Left renal cortex interstitium (tissue), 4 donors: ENCODE measurements at regions not wholly inside any gene's neighbourhood (a gene's known extent, or its start where the extent isn't known, plus 50 kb on each side); places are given as distances from the start of the nearest gene placed in this dataset.

Experiments used
- DNase-seq, 4 donors: peaks; one replicate each; pipeline ENCODE4 v3.0.0-alpha.2; 2013; ENCODE audit warnings: low read depth in 4 of 4, low spot score in 2 of 4, missing footprints in 1 of 4

GRCh38 chr3:72142028-72142427 is 357.1 kb upstream of the PROK2 start:
- no peak for DNase-seq

- no peak for DNase-seq
These were observed 356.3 kb upstream of the PROK2 start for GRCh38 chr3:72141264-72141663.

GRCh38 chr3:72139316-72139715 is 354.4 kb upstream of the PROK2 start:
- DNase-seq, result no peak

- no peak for DNase-seq
These were observed 353.2 kb upstream of the PROK2 start for GRCh38 chr3:72137865-72138861.

- no peak for DNase-seq
These were observed 350.7 kb upstream of the PROK2 start for GRCh38 chr3:72135636-72136035.

GRCh38 chr3:72134989-72135451 is 350.1 kb upstream of the PROK2 start:
- no peak for DNase-seq

GRCh38 chr3:72133329-72134011 is 348.5 kb upstream of the PROK2 start:
- no peak for DNase-seq

- no peak for DNase-seq
These were observed 347.0 kb upstream of the PROK2 start for GRCh38 chr3:72131899-72132298.

- DNase-seq, result no peak
These were observed 345.6 kb upstream of the PROK2 start for GRCh38 chr3:72130565-72130964.

GRCh38 chr3:72129501-72130094 is 344.6 kb upstream of the PROK2 start:
- no peak for DNase-seq

GRCh38 chr3:72128921-72129320 is 344.0 kb upstream of the PROK2 start:
- DNase-seq, result no peak

GRCh38 chr3:72127844-72128243 is 342.9 kb upstream of the PROK2 start:
- no peak for DNase-seq

- no peak for DNase-seq
These were observed 342.3 kb upstream of the PROK2 start for GRCh38 chr3:72127224-72127612.

- DNase-seq, result no peak
These were observed 341.7 kb upstream of the PROK2 start for GRCh38 chr3:72126441-72127223.

- DNase-seq, result no peak
These were observed 339.0 kb upstream of the PROK2 start for GRCh38 chr3:72123908-72124441.

- no peak for DNase-seq
These were observed 336.1 kb upstream of the PROK2 start for GRCh38 chr3:72120806-72121778.

GRCh38 chr3:72120039-72120438 is 335.1 kb upstream of the PROK2 start:
- no peak for DNase-seq

GRCh38 chr3:72118628-72119027 is 333.7 kb upstream of the PROK2 start:
- no peak for DNase-seq

- no peak for DNase-seq
These were observed 331.3 kb upstream of the PROK2 start for GRCh38 chr3:72116226-72116625.
